ENCODE measurements at regions not wholly inside any gene's neighbourhood (a gene's known extent, or its start where the extent isn't known, plus 50 kb on each side); places are given as distances from the start of the nearest gene placed in this dataset.
"Not testable (repeated sequence)": the region's sequence is repeated elsewhere in the genome, so short reads cannot be mapped to it uniquely, and the experiment has no call there.

GRCh38 chr3:69647081-69647480, 92.2 kb upstream of the MITF start:
- TF ChIP-seq, protein P1, sequence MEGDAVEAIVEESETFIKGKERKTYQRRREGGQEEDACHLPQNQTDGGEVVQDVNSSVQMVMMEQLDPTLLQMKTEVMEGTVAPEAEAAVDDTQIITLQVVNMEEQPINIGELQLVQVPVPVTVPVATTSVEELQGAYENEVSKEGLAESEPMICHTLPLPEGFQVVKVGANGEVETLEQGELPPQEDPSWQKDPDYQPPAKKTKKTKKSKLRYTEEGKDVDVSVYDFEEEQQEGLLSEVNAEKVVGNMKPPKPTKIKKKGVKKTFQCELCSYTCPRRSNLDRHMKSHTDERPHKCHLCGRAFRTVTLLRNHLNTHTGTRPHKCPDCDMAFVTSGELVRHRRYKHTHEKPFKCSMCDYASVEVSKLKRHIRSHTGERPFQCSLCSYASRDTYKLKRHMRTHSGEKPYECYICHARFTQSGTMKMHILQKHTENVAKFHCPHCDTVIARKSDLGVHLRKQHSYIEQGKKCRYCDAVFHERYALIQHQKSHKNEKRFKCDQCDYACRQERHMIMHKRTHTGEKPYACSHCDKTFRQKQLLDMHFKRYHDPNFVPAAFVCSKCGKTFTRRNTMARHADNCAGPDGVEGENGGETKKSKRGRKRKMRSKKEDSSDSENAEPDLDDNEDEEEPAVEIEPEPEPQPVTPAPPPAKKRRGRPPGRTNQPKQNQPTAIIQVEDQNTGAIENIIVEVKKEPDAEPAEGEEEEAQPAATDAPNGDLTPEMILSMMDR (conservative IDR thresholded peaks at IDR 0.05): no peak
- no peak overlapping the region for H3K27ac ChIP-seq

GRCh38 chr3:69646287-69647067, 92.8 kb upstream of the MITF start:
- H3K27ac ChIP-seq: no peak overlapping the region
- TF ChIP-seq, protein P1 (conservative IDR thresholded peaks at IDR 0.05): no peak

DNA sequence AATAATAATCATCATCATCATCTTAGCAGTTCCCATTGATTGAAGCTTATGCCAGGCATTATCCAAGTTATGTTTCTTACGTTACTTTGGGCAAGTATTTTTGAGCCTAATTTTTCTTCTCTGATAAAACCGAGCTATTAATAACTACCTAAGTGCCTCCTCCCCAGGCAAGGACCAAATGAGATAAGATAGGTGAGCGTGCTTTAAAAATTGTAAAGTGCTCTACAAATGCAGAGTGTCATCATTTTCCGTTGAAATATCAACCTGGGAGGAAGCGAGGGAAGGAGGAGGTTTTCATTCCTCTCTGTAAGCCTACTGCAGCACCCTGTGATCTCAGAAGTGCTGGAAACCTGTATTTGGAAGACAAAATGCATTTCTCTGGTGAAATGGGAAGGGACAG, 96.7 kb upstream of the MITF start:
- no peak overlapping the region for H3K27ac ChIP-seq
- TF ChIP-seq, protein P1 (conservative IDR thresholded peaks at IDR 0.05): no peak

DNA sequence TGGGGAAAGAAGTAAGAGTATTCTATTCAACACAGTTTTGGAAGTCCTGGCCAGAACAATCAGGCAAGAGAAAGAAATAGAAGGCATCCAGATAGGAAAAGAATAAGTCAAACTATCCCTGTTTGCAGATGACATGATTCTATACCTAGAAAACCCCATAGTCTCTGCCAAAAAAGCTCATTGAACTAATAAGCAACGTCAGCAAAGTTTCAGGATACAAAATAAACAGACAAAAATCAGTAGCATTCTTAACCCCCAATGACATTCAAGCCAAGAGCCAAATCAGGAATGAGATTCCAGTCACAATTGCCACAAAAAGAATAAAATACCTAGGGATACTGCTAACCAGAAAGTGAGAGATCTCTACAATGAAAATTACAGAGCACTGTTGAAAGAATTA, 99.4 kb upstream of the MITF start:
- H3K27ac ChIP-seq: no peak overlapping the region
- TF ChIP-seq, protein P1 (conservative IDR thresholded peaks at IDR 0.05): no peak

GRCh38 chr3:69628951-69629350, 110.3 kb upstream of the MITF start:
- no peak overlapping the region for H3K27ac ChIP-seq
- TF ChIP-seq, protein P1 (conservative IDR thresholded peaks at IDR 0.05): no peak

GRCh38 chr3:69613286-69613685, 126.0 kb upstream of the MITF start:
- TF ChIP-seq, protein P1 (conservative IDR thresholded peaks at IDR 0.05): no peak
- no peak overlapping the region for H3K27ac ChIP-seq

GRCh38 chr3:69612791-69613190, 126.5 kb upstream of the MITF start:
- TF ChIP-seq, protein P1 (conservative IDR thresholded peaks at IDR 0.05): no peak
- H3K27ac ChIP-seq: no peak overlapping the region

DNA sequence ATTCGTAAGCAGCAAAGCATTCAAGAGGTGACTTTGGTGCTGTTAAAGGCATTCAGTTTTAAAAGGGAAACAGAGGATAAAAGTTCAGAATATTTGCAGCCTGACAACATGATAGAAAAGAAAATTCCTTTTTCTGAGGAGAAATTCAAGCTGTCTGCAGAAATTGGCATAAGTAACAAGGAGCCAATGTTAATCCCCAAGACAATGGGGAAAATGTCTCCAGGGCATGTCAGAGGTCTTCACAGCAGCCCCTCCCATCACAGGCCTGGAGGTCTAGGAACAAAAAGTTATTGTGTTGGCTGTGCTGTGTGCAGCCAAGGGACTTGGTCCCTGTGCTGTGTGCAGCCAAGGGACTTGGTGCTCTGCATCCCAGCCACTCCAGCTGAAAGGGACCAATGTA, 129.7 kb upstream of the MITF start:
- not testable (repeated sequence) for H3K27ac ChIP-seq

Data from VCaP (cell line).